H1 (cell line): ENCODE measurements at regions not wholly inside any gene's neighbourhood (a gene's known extent, or its start where the extent isn't known, plus 50 kb on each side); places are given as distances from the start of the nearest gene placed in this dataset.

Experiments
- CTCF ChIA-PET: fragments of 300-600 bp; sonication (Branson Sonifier 250); formaldehyde crosslinking; loops from one replicate; lab custom pipeline; 2021; ENCODE audit not compliant: partially characterized antibody; lab: Charles Lee
- POLR2A ChIA-PET: fragments of 300-600 bp; sonication (Branson Sonifier 250); formaldehyde crosslinking; loops from one replicate; lab custom pipeline; 2021; ENCODE audit warnings: inconsistent platforms; ENCODE audit not compliant: partially characterized antibody; lab: Charles Lee
- DNase-seq, 2 experiments: peaks; one replicate each; pipeline versions ENCODE4 v3.0.0 to v3.0.0-alpha.2; 2010 to 2022; ENCODE audit warnings: low spot score in 2 of 2, low read depth in 1 of 2, mixed read lengths in 1 of 2
- FAIRE-seq: peaks from 2 replicates; lab custom pipeline; 2011; peaks lifted over from hg19 to GRCh38; lab: Jason Lieb, UNC
- H2AFZ ChIP-seq: 2 replicates; pipeline ENCODE4 v1.8.1; 2012; ENCODE audit warnings: low read length, inconsistent platforms
- H2AK5ac ChIP-seq: 2 replicates; pipeline ENCODE4 v1.6.1; 2013; ENCODE audit warnings: low read depth, low read length
- H2BK120ac ChIP-seq: replicated peaks from 2 replicates; pipeline ENCODE3; 2013; ENCODE audit warnings: low read depth, low read length, inconsistent platforms
- H2BK12ac ChIP-seq: 2 replicates; pipeline ENCODE4 v1.6.1; 2013; ENCODE audit warnings: low read depth, low read length
- H2BK15ac ChIP-seq: 2 replicates; pipeline ENCODE4 v1.6.1; 2013; ENCODE audit warnings: low read length
- H2BK20ac ChIP-seq: 2 replicates; pipeline ENCODE4 v1.6.1; 2013; ENCODE audit warnings: low read length
- H2BK5ac ChIP-seq: 2 replicates; pipeline ENCODE4 v1.6.1; 2013; ENCODE audit warnings: low read depth, low read length
- H3K14ac ChIP-seq: 2 replicates; pipeline ENCODE4 v1.6.1; 2013; ENCODE audit warnings: inconsistent platforms; ENCODE audit not compliant: insufficient read length
- H3K18ac ChIP-seq: 2 replicates; pipeline ENCODE4 v1.6.1; 2013; ENCODE audit warnings: low read length; ENCODE audit errors: extremely low read depth
- H3K23ac ChIP-seq: 2 replicates; pipeline ENCODE4 v1.6.1; 2013; ENCODE audit warnings: inconsistent platforms; ENCODE audit not compliant: insufficient read length
- H3K23me2 ChIP-seq: 2 replicates; pipeline ENCODE4 v1.6.1; 2013; ENCODE audit warnings: low read depth, low read length
- H3K27ac ChIP-seq: 2 replicates; pipeline ENCODE4 v1.6.1; 2011; ENCODE audit warnings: low read depth, low read length, inconsistent platforms
- H3K27me3 ChIP-seq, 4 experiments: replicated peaks in 1 of 4; 1 replicate in 1 of 4; 2 replicates in 3 of 4; pipeline versions ENCODE4 v1.6.1 to v1.8.1; 2011 to 2013; ENCODE audit warnings: low read length in 3 of 4, mild to moderate bottlenecking in 3 of 4, inconsistent platforms in 2 of 4, mixed read lengths in 2 of 4, moderate library complexity in 1 of 4; ENCODE audit not compliant: control insufficient read depth in 3 of 4, insufficient read depth in 3 of 4; ENCODE audit errors: extremely low read depth in 1 of 4
- H3K36me3 ChIP-seq, 4 experiments: 2 replicates each; pipeline versions ENCODE4 v1.6.1 to v1.8.1; 2011 to 2013; ENCODE audit warnings: mild to moderate bottlenecking in 4 of 4, low read length in 3 of 4, moderate library complexity in 2 of 4, control low read depth in 1 of 4, inconsistent platforms in 1 of 4; ENCODE audit not compliant: insufficient read depth in 4 of 4, control insufficient read depth in 2 of 4
- H3K4ac ChIP-seq: replicated peaks from 2 replicates; pipeline ENCODE3; 2013; ENCODE audit warnings: low read length, low read depth, mixed read lengths, inconsistent platforms; ENCODE audit not compliant: insufficient read length
- H3K4me1 ChIP-seq, 4 experiments: replicated peaks in 1 of 4; 1 replicate in 1 of 4; 2 replicates in 3 of 4; pipeline versions ENCODE4 v1.6.1 to v1.8.1; 2011 to 2013; ENCODE audit warnings: low read length in 3 of 4, inconsistent platforms in 2 of 4, mixed read lengths in 1 of 4; ENCODE audit not compliant: insufficient read depth in 4 of 4, control insufficient read depth in 3 of 4
- H3K4me2 ChIP-seq, 2 experiments: 2 replicates each; pipeline versions ENCODE4 v1.6.1 to v1.8.1; 2011 to 2013; ENCODE audit warnings: low read depth in 2 of 2, low read length in 2 of 2, control low read depth in 1 of 2, inconsistent platforms in 1 of 2, mild to moderate bottlenecking in 1 of 2; ENCODE audit not compliant: insufficient read depth in 1 of 2
- H3K4me3 ChIP-seq, 4 experiments: fragments of 200-600, 300-600 bp in 1 of 4; sonication (generic), shearing (Covaris generic), sonication (Bioruptor Twin) in 1 of 4; 2 replicates each; pipeline versions ENCODE4 v1.5.1 to v1.8.1; 2011 to 2016; ENCODE audit warnings: low read length in 4 of 4, low read depth in 3 of 4, control low read depth in 2 of 4, inconsistent platforms in 2 of 4, mild to moderate bottlenecking in 2 of 4, mixed read lengths in 1 of 4, moderate library complexity in 1 of 4; ENCODE audit not compliant: insufficient read depth in 2 of 4; ENCODE audit errors: extremely low read depth in 1 of 4
- H3K56ac ChIP-seq: replicated peaks from 2 replicates; pipeline ENCODE3; 2013; ENCODE audit warnings: low read depth, mild to moderate bottlenecking, mixed read lengths, low read length, inconsistent platforms; ENCODE audit not compliant: insufficient read length
- H3K79me1 ChIP-seq: 2 replicates; pipeline ENCODE4 v1.6.1; 2013; ENCODE audit warnings: low read depth, low read length, control low read depth
- H3K79me2 ChIP-seq, 2 experiments: 2 replicates each; pipeline versions ENCODE4 v1.6.1 to v1.8.1; 2012 to 2013; ENCODE audit warnings: low read length in 2 of 2, mild to moderate bottlenecking in 2 of 2, inconsistent platforms in 1 of 2; ENCODE audit not compliant: insufficient read depth in 2 of 2, control insufficient read depth in 1 of 2
- H3K9ac ChIP-seq, 4 experiments: replicated peaks in 1 of 4; 1 replicate in 1 of 4; 2 replicates in 3 of 4; pipeline versions ENCODE4 v1.6.1 to v1.8.1; 2011 to 2013; ENCODE audit warnings: low read depth in 3 of 4, low read length in 3 of 4, control low read depth in 2 of 4, mild to moderate bottlenecking in 2 of 4, moderate library complexity in 2 of 4, inconsistent platforms in 1 of 4; ENCODE audit errors: extremely low read depth in 1 of 4
- H3K9me3 ChIP-seq, 2 experiments: 2 replicates each; pipeline versions ENCODE4 v1.6.1 to v1.8.1; 2012 to 2013; ENCODE audit warnings: mild to moderate bottlenecking in 2 of 2, moderate library complexity in 2 of 2, control low read depth in 1 of 2, inconsistent platforms in 1 of 2, low read depth in 1 of 2, low read length in 1 of 2, mixed read lengths in 1 of 2; ENCODE audit not compliant: insufficient read depth in 2 of 2
- H4K20me1 ChIP-seq, 2 experiments: replicated peaks in 1 of 2; 2 replicates each; pipeline versions ENCODE3 to v1.8.1; 2011 to 2013; ENCODE audit warnings: inconsistent platforms in 2 of 2, low read length in 2 of 2, mild to moderate bottlenecking in 1 of 2; ENCODE audit not compliant: insufficient read depth in 2 of 2, control insufficient read depth in 1 of 2
- H4K5ac ChIP-seq: 2 replicates; pipeline ENCODE4 v1.6.1; 2013; ENCODE audit warnings: low read length, low read depth, mixed read lengths, inconsistent platforms; ENCODE audit not compliant: insufficient read length
- H4K8ac ChIP-seq: 2 replicates; pipeline ENCODE4 v1.8.0; 2013; ENCODE audit warnings: mild to moderate bottlenecking, moderate library complexity, low read length, inconsistent platforms; ENCODE audit not compliant: insufficient read depth; ENCODE audit errors: extremely low read depth
- H4K91ac ChIP-seq: replicated peaks from 2 replicates; pipeline ENCODE3; 2013; ENCODE audit warnings: low read length, mixed read lengths, inconsistent platforms; ENCODE audit not compliant: insufficient read length
- BCL11A ChIP-seq, 2 experiments: IDR thresholded peaks; one replicate each; pipeline ENCODE4 v1.6.1; 2011; ENCODE audit warnings: low read depth in 2 of 2, low read length in 2 of 2, mild to moderate bottlenecking in 2 of 2
- CBX5 ChIP-seq: fragments of 300-800, 300-1000 bp; sonication (generic); IDR thresholded peaks from 2 replicates; pipeline ENCODE4 v1.7.1; 2016; ENCODE audit warnings: antibody characterized with exemption, low read length, low read depth
- CBX8 ChIP-seq: fragments of 300-800, 300-1000 bp; sonication (generic); IDR thresholded peaks from 2 replicates; pipeline ENCODE4 v1.7.1; 2016; ENCODE audit warnings: low read depth, low read length, borderline replicate concordance
- CREB1 ChIP-seq: IDR thresholded peaks from 2 replicates; pipeline ENCODE4 v1.6.1; 2012; ENCODE audit warnings: inconsistent platforms
- EGR1 ChIP-seq: IDR thresholded peaks from 2 replicates; pipeline ENCODE4 v1.6.1; 2011; ENCODE audit warnings: low read depth, low read length, borderline replicate concordance
- FOSL1 ChIP-seq: IDR thresholded peaks from 2 replicates; pipeline ENCODE4 v1.6.1; 2011; ENCODE audit warnings: mild to moderate bottlenecking, low read depth, low read length, moderate library complexity; ENCODE audit not compliant: insufficient read depth
- GABPA ChIP-seq: IDR thresholded peaks from 2 replicates; pipeline ENCODE4 v1.6.1; 2011; ENCODE audit warnings: mild to moderate bottlenecking, low read length, moderate library complexity, borderline replicate concordance; ENCODE audit not compliant: insufficient read depth
- HDAC2 ChIP-seq, 2 experiments: fragments of 300-600 bp in 1 of 2; sonication (generic) in 1 of 2; IDR thresholded peaks; 2 replicates each; pipeline ENCODE4 v1.6.1; 2011 to 2012; ENCODE audit warnings: low read depth in 2 of 2, low read length in 2 of 2, mild to moderate bottlenecking in 2 of 2, moderate library complexity in 2 of 2, borderline replicate concordance in 1 of 2, inconsistent platforms in 1 of 2
- MAFK ChIP-seq: IDR thresholded peaks from 2 replicates; pipeline ENCODE4 v1.6.1; 2012; ENCODE audit warnings: low read depth, mild to moderate bottlenecking, improper control_type of control experiment, low read length
- NANOG ChIP-seq: IDR thresholded peaks from 2 replicates; pipeline ENCODE4 v1.6.1; 2011; ENCODE audit warnings: low read length, low read depth, mild to moderate bottlenecking, inconsistent platforms; ENCODE audit not compliant: insufficient read depth, poor library complexity, severe bottlenecking
- PHF8 ChIP-seq: fragments of 200-600 bp; sonication (generic); conservative IDR thresholded peaks from 2 replicates; pipeline ENCODE4 v1.7.1; 2012; ENCODE audit warnings: low read depth, mild to moderate bottlenecking, inconsistent platforms, low read length, moderate library complexity
- SIRT6 ChIP-seq: IDR thresholded peaks from one replicate; pipeline ENCODE4 v1.7.1; 2012; ENCODE audit warnings: low read length, inconsistent platforms
- SP4 ChIP-seq: IDR thresholded peaks from 2 replicates; pipeline ENCODE4 v1.6.1; 2012; ENCODE audit warnings: low read length, inconsistent platforms
- SRF ChIP-seq: IDR thresholded peaks from 2 replicates; pipeline ENCODE4 v1.6.1; 2011; ENCODE audit warnings: mild to moderate bottlenecking, low read depth, low read length, moderate library complexity
- TCF12 ChIP-seq: IDR thresholded peaks from 2 replicates; pipeline ENCODE4 v1.6.1; 2011; ENCODE audit warnings: low read depth, mild to moderate bottlenecking, low read length
- YY1 ChIP-seq: IDR thresholded peaks from 2 replicates; pipeline ENCODE4 v1.6.1; 2011; ENCODE audit warnings: low read depth, mild to moderate bottlenecking, low read length
- WGBS, 2 experiments: shearing (Covaris generic) in 1 of 2; methylation state at CpG; one replicate each; pipeline versions ENCODE4 v1.1.6 to v1.1.7; 2013 to 2015; ENCODE audit warnings: low lambda C conversion rate in 2 of 2, mixed read lengths in 2 of 2, inconsistent platforms in 1 of 2, low coverage in 1 of 2, missing lambda C conversion rate in 1 of 2; ENCODE audit not compliant: insufficient replicate concordance in 2 of 2, insufficient coverage in 1 of 2, insufficient read length in 1 of 2; ENCODE audit errors: extremely low coverage in 1 of 2, missing lambda C conversion rate in 1 of 2; 5-methylcytosine and 5-hydroxymethylcytosine counted together

DNA sequence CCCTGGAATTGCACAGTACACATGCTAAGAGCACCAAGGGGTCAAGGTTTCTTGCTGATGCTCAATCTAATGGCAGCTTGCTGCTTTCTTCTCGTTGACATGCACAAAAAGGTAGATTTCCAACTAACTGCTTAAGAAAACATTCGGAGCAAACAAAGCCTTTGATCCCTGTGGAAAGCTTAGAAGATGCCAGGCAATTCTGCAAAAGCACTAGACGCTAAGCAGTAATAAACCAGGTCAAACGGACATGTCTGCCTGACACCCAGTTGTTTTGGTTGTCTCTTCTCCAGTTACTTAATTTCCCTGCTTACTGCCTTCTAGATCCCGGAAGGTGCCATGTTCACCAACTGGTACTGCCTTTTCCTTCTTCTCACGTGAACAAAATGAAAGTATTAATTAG is 100.5 kb upstream of the TMCC3 start:
- Histone ChIP-seq H2BK15ac (no peak overlapping the region), H2BK20ac (no peak overlapping the region), H3K9ac (no peak overlapping the region), H2BK12ac (no peak overlapping the region), H2AK5ac (no peak overlapping the region), H3K23ac (no peak overlapping the region), H3K18ac (no peak overlapping the region), H3K79me1 (no peaks in the 10 kb centered on the region), H3K9me3 (no peaks in the 10 kb centered on the region), H3K14ac (no peak overlapping the region), H3K36me3 (no peaks in the 10 kb centered on the region), H3K4me1 (no peaks in the 10 kb centered on the region), H2BK120ac (no peak overlapping the region), H4K5ac (no peak overlapping the region), H3K79me2 (no peaks in the 10 kb centered on the region), H4K20me1 (no peaks in the 10 kb centered on the region), H3K56ac (no peak overlapping the region), H2BK5ac (no peak overlapping the region), H3K4me2 (no peak overlapping the region), H3K23me2 (no peaks in the 10 kb centered on the region), H4K8ac (no peak overlapping the region), H3K4ac (no peak overlapping the region), H3K27me3 (0 out of 7 replicates have a peak, but pooled peaks cover 0 to 3% (median 0%) of the 10 kb centered on the region in 4 experiments), H3K4me3 (no peak overlapping the region), H4K91ac (no peak overlapping the region), H3K27ac (no peak overlapping the region), H2AFZ (no peak overlapping the region)
- POLR2A ChIA-PET: no interaction called here
- DNase-seq (no peak), FAIRE-seq (no peak)
- no peak for TF ChIP-seq YY1
- TF ChIP-seq EGR1: no peak
- TF ChIP-seq CBX5: no peak
- TF ChIP-seq HDAC2 (IDR thresholded peaks at IDR 0.05; ENCODE audit: borderline replicate concordance in 1 of 2, low read depth in 2 of 2, low read length in 2 of 2): no peak
- TF ChIP-seq NANOG: no peak
- TF ChIP-seq MAFK: no peak
- TF ChIP-seq FOSL1: no peak
- no peak for TF ChIP-seq CBX8
- TF ChIP-seq PHF8: no peak
- TF ChIP-seq SP4: no peak
- no peak for TF ChIP-seq SRF
- no peak for TF ChIP-seq CREB1
- TF ChIP-seq GABPA: no peak
- TF ChIP-seq BCL11A (IDR thresholded peaks at IDR 0.05; ENCODE audit: low read depth in 2 of 2, low read length in 2 of 2): no peak
- TF ChIP-seq TCF12: no peak
- TF ChIP-seq SIRT6: no peak
- CTCF ChIA-PET: interaction anchor here (0.6 to 1.6 kb wide), 3 partner anchors 19 to 748 kb away, joined by 3 to 4 read pairs (median 4); no protein-coding TSS in a partner anchor
- WGBS, 2 experiments: 86% methylated on average over 6 of the region's 6 CpGs; no CpG with 5 or more reads in 1 of the 2 experiments
